IMR-90 (cell line): ENCODE measurements at regions not wholly inside any gene's neighbourhood (a gene's known extent, or its start where the extent isn't known, plus 50 kb on each side); places are given as distances from the start of the nearest gene placed in this dataset.

Experiments used
- ATAC-seq: fragments of 200-7000 bp; cut with Tn5 transposase; 2 replicates; pipeline ENCODE4 v1.9.1; 2020; ENCODE audit warnings: low read depth, mild to moderate bottlenecking, moderate library complexity
- BruUV-seq: library from RNA; stranded (reverse); fragments of 400-500 nt; replicated peaks from 2 replicates; lab custom pipeline; 2021; lab: Mats Ljungman, UMichigan
- CTCF ChIA-PET: fragments of 300-600 bp; formaldehyde crosslinking; extraction: SDS; loops from one replicate; lab custom pipeline; 2021; ENCODE audit warnings: antibody characterized with exemption; lab: Yijun Ruan, JAX
- POLR2A ChIA-PET: fragments of 300-600 bp; sonication (Branson Sonifier 250); formaldehyde crosslinking; loops from one replicate; lab custom pipeline; 2022; ENCODE audit warnings: antibody characterized with exemption; ENCODE audit not compliant: unreplicated experiment; lab: Charles Lee
- DNase-seq: peaks from one replicate; pipeline ENCODE4 v3.0.0; 2013
- H2AFZ ChIP-seq: replicated peaks from 2 replicates; pipeline ENCODE3; 2013; ENCODE audit warnings: low read length, mild to moderate bottlenecking; ENCODE audit not compliant: poor library complexity
- H2AK5ac ChIP-seq: 2 replicates; pipeline ENCODE4 v1.6.1; 2013; ENCODE audit warnings: low read depth, low read length, inconsistent platforms
- H2AK9ac ChIP-seq: replicated peaks from 2 replicates; pipeline ENCODE3; 2013; ENCODE audit warnings: mild to moderate bottlenecking, low read depth, low read length, moderate library complexity; ENCODE audit not compliant: poor library complexity
- H2BK120ac ChIP-seq: 2 replicates; pipeline ENCODE4 v1.6.1; 2013; ENCODE audit warnings: low read depth, low read length, inconsistent platforms
- H2BK15ac ChIP-seq: 3 replicates; pipeline ENCODE4 v1.6.1; 2013; ENCODE audit warnings: low read depth, low read length, inconsistent platforms
- H2BK20ac ChIP-seq: 2 replicates; pipeline ENCODE4 v1.6.1; 2013; ENCODE audit warnings: low read depth, mild to moderate bottlenecking, inconsistent platforms, low read length, moderate library complexity
- H2BK5ac ChIP-seq: 2 replicates; pipeline ENCODE4 v1.6.1; 2013; ENCODE audit warnings: mild to moderate bottlenecking, low read depth, low read length, inconsistent platforms; ENCODE audit not compliant: poor library complexity, severe bottlenecking
- H3K14ac ChIP-seq: replicated peaks from 2 replicates; pipeline ENCODE4 v1.6.1; 2013; ENCODE audit warnings: low read depth, low read length, inconsistent platforms
- H3K18ac ChIP-seq: 2 replicates; pipeline ENCODE4 v1.6.1; 2013; ENCODE audit warnings: low read depth, low read length, control low read depth
- H3K23ac ChIP-seq: 2 replicates; pipeline ENCODE4 v1.6.1; 2013; ENCODE audit warnings: low read depth, low read length, inconsistent platforms
- H3K27ac ChIP-seq: 2 replicates; pipeline ENCODE4 v1.5.1; 2013; ENCODE audit warnings: mild to moderate bottlenecking, control low read depth, low read length; ENCODE audit not compliant: insufficient read depth
- H3K27me3 ChIP-seq: 2 replicates; pipeline ENCODE4 v1.6.1; 2013; ENCODE audit warnings: low read length; ENCODE audit not compliant: control insufficient read depth, insufficient read depth
- H3K36me3 ChIP-seq: 2 replicates; pipeline ENCODE4 v1.6.1; 2013; ENCODE audit warnings: low read length, mixed read lengths; ENCODE audit not compliant: control insufficient read depth, insufficient read depth
- H3K4ac ChIP-seq: 2 replicates; pipeline ENCODE4 v1.6.1; 2013; ENCODE audit warnings: low read depth, low read length, inconsistent platforms
- H3K4me1 ChIP-seq: 2 replicates; pipeline ENCODE4 v1.6.1; 2013; ENCODE audit warnings: low read length, mixed read lengths; ENCODE audit not compliant: control insufficient read depth, insufficient read depth
- H3K4me2 ChIP-seq: 2 replicates; pipeline ENCODE4 v1.6.1; 2013; ENCODE audit warnings: low read depth, mild to moderate bottlenecking, control low read depth, low read length, moderate library complexity
- H3K4me3 ChIP-seq: 2 replicates; pipeline ENCODE4 v1.5.1; 2013; ENCODE audit warnings: low read depth, mild to moderate bottlenecking, control low read depth, low read length, moderate library complexity; ENCODE audit not compliant: insufficient read depth
- H3K56ac ChIP-seq: 2 replicates; pipeline ENCODE4 v1.6.1; 2013; ENCODE audit warnings: low read length, inconsistent platforms; ENCODE audit not compliant: insufficient read depth; ENCODE audit errors: extremely low read depth
- H3K79me1 ChIP-seq, 2 experiments: 2 replicates each; pipeline ENCODE4 v1.6.1; 2013; ENCODE audit warnings: low read length in 2 of 2, inconsistent platforms in 1 of 2, low read depth in 1 of 2
- H3K9ac ChIP-seq: 2 replicates; pipeline ENCODE4 v1.6.1; 2013; ENCODE audit warnings: low read depth, low read length, control low read depth
- H3K9me1 ChIP-seq: 2 replicates; pipeline ENCODE4 v1.6.1; 2013; ENCODE audit warnings: low read length, inconsistent platforms; ENCODE audit not compliant: insufficient read depth
- H3K9me3 ChIP-seq: 2 replicates; pipeline ENCODE4 v1.6.1; 2013; ENCODE audit warnings: low read length; ENCODE audit not compliant: control insufficient read depth, insufficient read depth
- H4K20me1 ChIP-seq: 2 replicates; pipeline ENCODE4 v1.6.1; 2013; ENCODE audit warnings: low read length, inconsistent platforms; ENCODE audit not compliant: insufficient read depth
- H4K5ac ChIP-seq: 2 replicates; pipeline ENCODE4 v1.6.1; 2013; ENCODE audit warnings: mild to moderate bottlenecking, low read depth, low read length, control low read depth
- H4K8ac ChIP-seq, 2 experiments: 2 replicates each; pipeline ENCODE4 v1.6.1; 2013; ENCODE audit warnings: low read depth in 2 of 2, low read length in 2 of 2, control low read depth in 1 of 2, inconsistent platforms in 1 of 2
- H4K91ac ChIP-seq: 2 replicates; pipeline ENCODE4 v1.6.1; 2013; ENCODE audit warnings: low read depth, low read length, inconsistent platforms; ENCODE audit not compliant: insufficient read depth
- BHLHE40 ChIP-seq: fragments of 150-350 bp; IDR thresholded peaks from 2 replicates; pipeline ENCODE4 v1.6.1; 2016; ENCODE audit warnings: mild to moderate bottlenecking, low read depth, low read length
- CEBPB ChIP-seq: IDR thresholded peaks from 2 replicates; pipeline ENCODE4 v1.6.1; 2012; ENCODE audit warnings: low read depth, low read length, improper control_type of control experiment
- CHD1 ChIP-seq: IDR thresholded peaks from 2 replicates; pipeline ENCODE4 v1.6.1; 2012; ENCODE audit warnings: low read depth, low read length, improper control_type of control experiment
- CTCF ChIP-seq: conservative IDR thresholded peaks from 2 replicates; pipeline ENCODE4 v1.5.1; 2012; ENCODE audit warnings: mild to moderate bottlenecking, low read depth, low read length, improper control_type of control experiment
- ELK1 ChIP-seq: fragments of 150-350 bp; IDR thresholded peaks from 2 replicates; pipeline ENCODE4 v1.6.1; 2016; ENCODE audit warnings: low read depth, mild to moderate bottlenecking, low read length, moderate library complexity, borderline replicate concordance
- FOS ChIP-seq: fragments of 150-350 bp; IDR thresholded peaks from 2 replicates; pipeline ENCODE4 v1.6.1; 2016; ENCODE audit warnings: low read depth, low read length
- MAFK ChIP-seq: IDR thresholded peaks from 2 replicates; pipeline ENCODE4 v1.6.1; 2012; ENCODE audit warnings: low read depth, low read length, improper control_type of control experiment
- MAZ ChIP-seq: IDR thresholded peaks from 2 replicates; pipeline ENCODE4 v1.6.1; 2012; ENCODE audit warnings: low read depth, mild to moderate bottlenecking, low read length, improper control_type of control experiment, moderate library complexity, borderline replicate concordance
- MXI1 ChIP-seq: IDR thresholded peaks from 2 replicates; pipeline ENCODE4 v1.6.1; 2012; ENCODE audit warnings: low read depth, mild to moderate bottlenecking, low read length, moderate library complexity, borderline replicate concordance
- NFE2L2 ChIP-seq: fragments of 150-350 bp; IDR thresholded peaks from 2 replicates; pipeline ENCODE4 v1.6.1; 2016; ENCODE audit warnings: low read depth, mild to moderate bottlenecking, low read length
- POLR2A ChIP-seq: IDR thresholded peaks from 2 replicates; pipeline ENCODE4 v1.6.1; 2012; ENCODE audit warnings: mild to moderate bottlenecking, low read depth, low read length
- RAD21 ChIP-seq: IDR thresholded peaks from 2 replicates; pipeline ENCODE4 v1.6.1; 2012; ENCODE audit warnings: low read length, improper control_type of control experiment
- RCOR1 ChIP-seq: IDR thresholded peaks from 2 replicates; pipeline ENCODE4 v1.6.1; 2012; ENCODE audit warnings: mild to moderate bottlenecking, low read length, improper control_type of control experiment; ENCODE audit not compliant: insufficient replicate concordance
- RFX5 ChIP-seq: IDR thresholded peaks from 2 replicates; pipeline ENCODE4 v1.8.0; 2012; ENCODE audit warnings: low read depth, mild to moderate bottlenecking, low read length, moderate library complexity
- SMC3 ChIP-seq: fragments of 150-350 bp; IDR thresholded peaks from 2 replicates; pipeline ENCODE4 v1.6.1; 2016; ENCODE audit warnings: low read depth, mild to moderate bottlenecking, antibody characterized with exemption, low read length, moderate library complexity
- WGBS, 2 experiments: methylation state at CpG; one replicate each; pipeline versions ENCODE4 v1.1.5 to v1.1.7; 2013; ENCODE audit warnings: missing lambda C conversion rate in 2 of 2; ENCODE audit not compliant: insufficient read length in 1 of 2; ENCODE audit errors: extremely low coverage in 2 of 2; 5-methylcytosine and 5-hydroxymethylcytosine counted together
- dilution Hi-C: fragments of 300-500 bp; cut with HindIII; formaldehyde crosslinking; loops from one replicate; pipeline ENCODE4 v1.14.3; 2018; ENCODE audit warnings: low sequenced_read_pairs; ENCODE audit not compliant: unreplicated experiment
- in situ Hi-C: fragments of 300-500 bp; cut with MboI; formaldehyde crosslinking; loops from 3 replicates; pipeline ENCODE4 v1.14.3; 2019; ENCODE audit warnings: low sequenced_read_pairs, inconsistent platforms, mixed read lengths
- intact Hi-C: fragments of 100-400 bp; cut with micrococcal nuclease; formaldehyde crosslinking; loops from 2 replicates; pipeline ENCODE4 v1.10.0; 2022
- TF ChIP-seq, protein P1 (sequence below): fragments of 150-350 bp; IDR thresholded peaks from 2 replicates; pipeline ENCODE4 v1.6.1; 2017; ENCODE audit warnings: mild to moderate bottlenecking, antibody characterized with exemption, low read length, low read depth

- Histone ChIP-seq H2AFZ (no peak overlapping the region), H2BK20ac (no peak overlapping the region), H3K4ac (no peak overlapping the region), H2AK5ac (no peak overlapping the region), H3K36me3 (no peaks in the 10 kb centered on the region), H2BK120ac (no peak overlapping the region), H3K27ac (no peak overlapping the region), H2BK5ac (no peak overlapping the region), H3K18ac (no peak overlapping the region), H3K79me1 (no peaks in the 10 kb centered on the region), H4K5ac (no peak overlapping the region), H3K4me1 (no peaks in the 10 kb centered on the region), H3K9me1 (no peaks in the 10 kb centered on the region), H3K23ac (no peak overlapping the region), H3K4me3 (no peak overlapping the region), H4K20me1 (no peaks in the 10 kb centered on the region), H3K56ac (no peak overlapping the region), H2BK15ac (no peak overlapping the region), H4K91ac (no peak overlapping the region), H3K4me2 (no peak overlapping the region), H4K8ac (no peak overlapping the region), H3K27me3 (peaks cover 2% of the 10 kb centered on the region), H3K9me3 (no peaks in the 10 kb centered on the region), H2AK9ac (no peak overlapping the region), H3K14ac (no peak overlapping the region), H3K9ac (no peak overlapping the region)
- no peak for ATAC-seq
- intact Hi-C loops (no loop called here), in situ Hi-C loops (no loop called here), dilution Hi-C loops (no loop called here)
- CTCF ChIA-PET, result no interaction called here
- DNase-seq, result no peak
- no TSS peak for BruUV-seq
- no CpG with 5 or more reads among the region's 7 CpGs for WGBS, 2 experiments
- POLR2A ChIA-PET, result no interaction called here
- TF ChIP-seq RCOR1 (no peak), ELK1 (no peak), BHLHE40 (no peak), SMC3 (no peak), POLR2A (no peak), NFE2L2 (no peak), MAFK (no peak), MXI1 (no peak), CHD1 (no peak), MAZ (no peak), CEBPB (no peak), RAD21 (no peak), RFX5 (no peak), CTCF (no peak), FOS (no peak)
- TF ChIP-seq, protein P1, sequence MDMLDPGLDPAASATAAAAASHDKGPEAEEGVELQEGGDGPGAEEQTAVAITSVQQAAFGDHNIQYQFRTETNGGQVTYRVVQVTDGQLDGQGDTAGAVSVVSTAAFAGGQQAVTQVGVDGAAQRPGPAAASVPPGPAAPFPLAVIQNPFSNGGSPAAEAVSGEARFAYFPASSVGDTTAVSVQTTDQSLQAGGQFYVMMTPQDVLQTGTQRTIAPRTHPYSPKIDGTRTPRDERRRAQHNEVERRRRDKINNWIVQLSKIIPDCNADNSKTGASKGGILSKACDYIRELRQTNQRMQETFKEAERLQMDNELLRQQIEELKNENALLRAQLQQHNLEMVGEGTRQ, result no peak
These were observed 123.4 kb upstream of the SLC24A5 start for GRCh38 chr15:47997195-47998080.
